Small intestine (tissue), 7 donors: ENCODE measurements at regions not wholly inside any gene's neighbourhood (a gene's known extent, or its start where the extent isn't known, plus 50 kb on each side); places are given as distances from the start of the nearest gene placed in this dataset.

Experiments used
- DNase-seq, 2 donors: peaks; one replicate each; pipeline versions ENCODE4 v3.0.0 to v3.0.0-alpha.2; 2013
- FAIRE-seq: peaks from 2 replicates; lab custom pipeline; 2012; peaks lifted over from hg19 to GRCh38; lab: Jason Lieb, UNC
- H3K27ac ChIP-seq, 3 donors: one replicate each; pipeline ENCODE4 v1.5.1; 2013; ENCODE audit warnings: low read length in 2 of 3, mild to moderate bottlenecking in 2 of 3, control low read depth in 1 of 3, inconsistent platforms in 1 of 3, low read depth in 1 of 3, moderate library complexity in 1 of 3
- H3K27me3 ChIP-seq, 3 donors: one replicate each; pipeline ENCODE4 v1.6.1; 2013; ENCODE audit warnings: low read length in 3 of 3, inconsistent platforms in 1 of 3; ENCODE audit not compliant: control insufficient read depth in 3 of 3, insufficient read depth in 3 of 3
- H3K36me3 ChIP-seq, 3 donors: one replicate each; pipeline ENCODE4 v1.6.1; 2013; ENCODE audit warnings: low read length in 3 of 3, inconsistent platforms in 1 of 3, low read depth in 1 of 3, mild to moderate bottlenecking in 1 of 3, moderate library complexity in 1 of 3; ENCODE audit not compliant: control insufficient read depth in 3 of 3, insufficient read depth in 2 of 3
- H3K4me1 ChIP-seq, 3 donors: one replicate each; pipeline ENCODE4 v1.6.1; 2013; ENCODE audit warnings: low read length in 2 of 3, inconsistent platforms in 1 of 3, low read depth in 1 of 3, mild to moderate bottlenecking in 1 of 3, moderate library complexity in 1 of 3; ENCODE audit not compliant: control insufficient read depth in 3 of 3, insufficient read depth in 2 of 3
- H3K4me3 ChIP-seq, 3 donors: one replicate each; pipeline ENCODE4 v1.5.1; 2013; ENCODE audit warnings: low read length in 3 of 3, control low read depth in 1 of 3, inconsistent platforms in 1 of 3, low read depth in 1 of 3, mild to moderate bottlenecking in 1 of 3, moderate library complexity in 1 of 3
- H3K9me3 ChIP-seq, 2 donors: one replicate each; pipeline ENCODE4 v1.6.1; 2013; ENCODE audit warnings: low read depth in 1 of 2, low read length in 1 of 2; ENCODE audit not compliant: control insufficient read depth in 2 of 2, insufficient read depth in 1 of 2
- WGBS, 3 donors: extraction: QIAGEN DNeasy Blood & Tissue Kit; methylation state at CpG; one replicate each; pipeline ENCODE4 v1.1.7; 2013; 5-methylcytosine and 5-hydroxymethylcytosine counted together
- donor health status: healthy with polysubstance abuse.
- donor health status: control.
- donor health status: control.
- donor health status: Bipolar disorder and iron deficiency.
- donor health status: healthy.

DNA sequence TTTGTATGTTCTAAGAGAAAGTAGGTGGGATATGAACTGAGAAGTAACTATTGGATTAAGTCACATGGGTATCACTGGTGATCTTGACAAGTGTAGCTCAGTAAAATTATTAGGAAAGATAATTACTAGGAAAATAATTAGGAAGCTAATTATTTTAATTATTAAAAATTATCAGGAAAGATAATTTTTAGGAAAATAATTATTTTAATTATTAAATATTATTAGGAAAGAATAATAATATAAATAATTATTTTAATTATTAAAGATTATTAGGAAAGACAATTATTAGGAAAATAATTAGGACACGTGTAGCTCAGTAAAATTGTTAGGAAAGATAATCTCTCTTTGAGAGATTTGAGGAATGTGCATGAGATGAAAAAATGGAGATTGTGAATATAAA is 623.4 kb upstream of the PIK3C3 start:
- DNase-seq (no peak), FAIRE-seq (peak; percentile 85)
- Histone ChIP-seq H3K36me3 (no peaks in the 10 kb centered on the region), H3K4me1 (no peaks in the 10 kb centered on the region), H3K9me3 (no peaks in the 10 kb centered on the region), H3K27ac (no peak overlapping the region), H3K27me3 (no peaks in the 10 kb centered on the region), H3K4me3 (no peak overlapping the region)
- 71 to 85% (median 85%) methylated on average over 1 of the region's 1 CpG for WGBS, 3 donors

DNA sequence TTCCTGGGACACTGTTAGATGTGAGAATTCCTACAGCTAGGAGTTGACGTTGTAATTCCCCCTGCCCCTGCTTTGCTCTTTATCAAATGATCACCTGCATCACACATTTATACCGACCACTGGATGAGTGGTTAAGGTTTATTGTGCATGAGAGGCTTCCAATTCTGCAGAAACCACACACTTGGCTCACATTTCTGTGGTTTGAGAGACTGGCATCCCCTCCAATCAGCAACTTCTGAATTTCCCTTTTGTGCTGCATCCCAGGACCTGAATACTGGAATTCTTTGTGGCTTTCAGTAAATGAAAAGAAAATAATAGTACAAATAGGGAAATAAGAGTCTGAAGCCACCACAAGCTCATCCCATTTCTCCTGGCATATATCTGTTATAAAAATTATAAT is 628.7 kb upstream of the PIK3C3 start:
- FAIRE-seq (no peak), DNase-seq (no peak)
- Histone ChIP-seq H3K9me3 (no peaks in the 10 kb centered on the region), H3K4me1 (peaks cover 0 to 2% (median 0%) of the 10 kb centered on the region in 3 donors), H3K27me3 (no peaks in the 10 kb centered on the region), H3K4me3 (no peak overlapping the region), H3K27ac (no peak overlapping the region), H3K36me3 (no peaks in the 10 kb centered on the region)
- 34 to 72% (median 51%) methylated on average over 2 of the region's 2 CpGs for WGBS, 3 donors

DNA sequence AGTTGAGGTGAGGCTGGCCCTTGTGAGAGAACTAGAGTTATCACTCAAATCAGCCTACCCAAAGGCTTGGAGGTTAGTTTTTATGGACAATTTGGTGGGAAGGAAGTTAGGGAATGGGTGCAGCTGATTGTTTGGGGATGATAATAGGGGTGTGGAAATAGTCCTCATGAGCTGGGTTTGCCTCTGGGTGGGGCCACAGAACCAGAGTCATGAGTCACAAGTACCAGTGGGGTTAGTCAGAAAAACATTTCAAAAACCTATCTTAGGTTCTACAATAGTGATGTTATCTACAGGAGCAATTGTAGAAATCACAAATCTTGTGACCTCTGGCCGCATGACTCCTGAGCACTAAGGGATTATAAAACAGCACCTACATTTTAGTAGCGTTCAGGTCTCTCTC is 630.1 kb upstream of the PIK3C3 start:
- WGBS, 3 donors, result 60 to 81% (median 71%) methylated on average over 2 of the region's 2 CpGs
- Histone ChIP-seq H3K9me3 (no peaks in the 10 kb centered on the region), H3K27me3 (no peaks in the 10 kb centered on the region), H3K4me3 (no peak overlapping the region), H3K36me3 (no peaks in the 10 kb centered on the region), H3K27ac (no peak overlapping the region), H3K4me1 (peaks cover 0 to 2% (median 0%) of the 10 kb centered on the region in 3 donors)
- FAIRE-seq (no peak), DNase-seq (no peak)

DNA sequence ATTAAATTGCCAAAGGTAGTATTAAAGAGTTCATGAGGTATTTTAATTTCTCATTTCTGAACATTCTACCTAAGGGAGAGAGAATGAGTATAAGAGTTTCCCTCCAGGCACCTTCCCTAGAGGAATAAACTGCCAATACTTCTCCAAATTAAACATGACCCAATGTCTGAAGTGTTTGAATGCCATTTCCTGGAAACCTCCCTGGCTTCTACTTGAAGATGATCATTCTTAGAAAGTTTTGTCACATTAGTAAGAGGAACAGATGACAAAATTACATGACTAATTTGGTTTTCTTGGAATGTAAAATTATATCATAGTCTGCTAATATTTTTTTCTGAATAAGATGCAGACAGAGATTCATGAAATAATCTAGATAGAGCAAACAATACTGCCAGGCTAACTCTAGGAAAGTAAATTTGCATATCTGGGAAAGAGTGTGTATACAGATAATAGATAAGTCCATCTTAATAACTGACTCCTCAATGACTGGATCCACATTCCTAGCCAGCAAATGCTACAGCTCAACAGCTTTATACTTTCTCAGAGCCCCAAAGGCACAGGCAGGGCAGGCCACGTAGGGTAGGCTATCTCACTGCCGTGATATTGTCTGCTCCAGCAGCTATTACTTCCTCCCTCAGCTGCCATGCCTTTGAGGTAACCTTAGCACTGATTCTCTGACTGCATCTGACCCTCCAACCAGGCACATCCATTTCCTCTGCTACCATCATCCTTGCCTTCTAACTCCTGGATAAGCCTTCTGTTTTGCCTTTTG is 630.8 kb upstream of the PIK3C3 start:
- FAIRE-seq (no peak), DNase-seq (no peak)
- no peak overlapping the region for H3K4me3 ChIP-seq
- H3K36me3 ChIP-seq, result no peaks in the 10 kb centered on the region
- no peaks in the 10 kb centered on the region for H3K27me3 ChIP-seq
- no peak overlapping the region for H3K27ac ChIP-seq
- peaks cover 0 to 2% (median 0%) of the 10 kb centered on the region in 3 donors for H3K4me1 ChIP-seq
- 41 to 75% (median 48%) methylated on average over 2 of the region's 2 CpGs for WGBS, 3 donors
- H3K9me3 ChIP-seq, result no peaks in the 10 kb centered on the region

DNA sequence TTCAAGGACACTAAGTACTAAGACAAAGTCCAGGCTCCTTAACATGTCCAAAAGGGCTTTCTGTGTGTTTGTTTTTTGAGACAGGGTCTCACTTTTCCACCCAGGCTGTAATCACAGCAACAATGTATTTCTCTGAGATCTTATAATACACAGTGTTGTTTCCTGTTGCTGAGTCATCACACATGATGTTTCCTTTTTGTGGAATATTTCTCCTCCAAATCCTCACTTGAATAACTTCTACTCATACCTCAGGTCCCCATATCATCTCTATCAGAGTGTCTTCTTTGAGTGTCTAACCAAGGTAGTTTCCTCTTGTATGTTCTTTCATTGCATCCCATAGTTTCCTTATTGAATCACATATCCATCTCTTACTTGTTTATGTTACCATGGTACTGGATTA is 632.0 kb upstream of the PIK3C3 start:
- no peaks in the 10 kb centered on the region for H3K9me3 ChIP-seq
- H3K36me3 ChIP-seq, result no peaks in the 10 kb centered on the region
- no peak overlapping the region for H3K4me3 ChIP-seq
- H3K4me1 ChIP-seq, result peaks cover 0 to 2% (median 0%) of the 10 kb centered on the region in 3 donors
- no peak overlapping the region for H3K27ac ChIP-seq
- no peaks in the 10 kb centered on the region for H3K27me3 ChIP-seq
- DNase-seq (peak in 1 of 2 donors; percentile 6), FAIRE-seq (no peak)

DNA sequence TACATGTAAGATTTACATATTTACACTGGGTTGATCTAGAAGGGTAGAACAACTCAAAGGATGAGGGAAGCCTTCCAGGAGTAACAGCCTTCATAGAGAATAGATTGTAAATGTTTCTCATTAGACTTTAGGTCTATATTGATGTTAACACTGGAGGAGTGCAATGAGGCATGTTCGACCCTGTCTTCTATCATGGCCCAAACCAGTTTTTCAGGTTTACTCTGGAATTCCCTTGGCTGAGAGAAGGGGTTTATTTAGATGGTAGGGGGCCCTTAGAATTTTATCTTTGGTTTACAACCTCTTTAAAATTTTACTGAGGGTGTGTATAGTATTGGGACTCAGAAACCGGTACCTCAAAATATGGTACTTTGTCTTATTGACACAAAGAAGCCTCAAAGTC is 634.9 kb upstream of the PIK3C3 start:
- peak in 1 of 2 donors; percentile 57 for DNase-seq
- Histone ChIP-seq H3K27me3 (no peaks in the 10 kb centered on the region), H3K4me3 (no peak overlapping the region), H3K4me1 (peaks cover 0 to 2% (median 0%) of the 10 kb centered on the region in 3 donors), H3K36me3 (no peaks in the 10 kb centered on the region), H3K27ac (no peak overlapping the region), H3K9me3 (peaks cover 0 to 12% of the 10 kb centered on the region in 2 donors)
- 13 to 57% (median 24%) methylated on average over 2 of the region's 2 CpGs for WGBS, 3 donors
- FAIRE-seq, result no peak

DNA sequence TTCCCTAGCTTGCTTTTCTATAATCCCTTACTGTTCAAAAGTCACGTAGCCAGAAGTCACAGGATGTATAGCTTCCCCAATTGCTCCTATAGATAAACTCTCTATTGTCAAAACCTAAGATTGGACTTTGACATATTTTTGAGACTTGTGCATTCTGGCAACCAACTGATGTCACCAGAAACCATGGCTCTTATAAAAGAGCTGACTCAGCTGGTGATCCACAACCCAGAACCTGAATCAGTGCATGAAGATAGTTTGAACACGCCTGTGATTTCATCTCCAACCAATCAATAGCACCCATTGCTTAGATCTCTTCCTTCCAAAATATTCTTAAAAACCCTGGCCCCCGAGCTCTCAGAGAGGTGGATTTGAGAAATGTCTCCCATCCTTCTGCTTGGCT is 639.9 kb upstream of the PIK3C3 start:
- Histone ChIP-seq H3K4me3 (no peak overlapping the region), H3K36me3 (no peaks in the 10 kb centered on the region), H3K9me3 (peaks cover 2 to 12% of the 10 kb centered on the region in 2 donors), H3K27me3 (no peaks in the 10 kb centered on the region), H3K4me1 (no peaks in the 10 kb centered on the region), H3K27ac (no peak overlapping the region)
- DNase-seq (no peak), FAIRE-seq (no peak)
- 53 to 67% (median 63%) methylated on average over 3 of the region's 3 CpGs for WGBS, 3 donors

DNA sequence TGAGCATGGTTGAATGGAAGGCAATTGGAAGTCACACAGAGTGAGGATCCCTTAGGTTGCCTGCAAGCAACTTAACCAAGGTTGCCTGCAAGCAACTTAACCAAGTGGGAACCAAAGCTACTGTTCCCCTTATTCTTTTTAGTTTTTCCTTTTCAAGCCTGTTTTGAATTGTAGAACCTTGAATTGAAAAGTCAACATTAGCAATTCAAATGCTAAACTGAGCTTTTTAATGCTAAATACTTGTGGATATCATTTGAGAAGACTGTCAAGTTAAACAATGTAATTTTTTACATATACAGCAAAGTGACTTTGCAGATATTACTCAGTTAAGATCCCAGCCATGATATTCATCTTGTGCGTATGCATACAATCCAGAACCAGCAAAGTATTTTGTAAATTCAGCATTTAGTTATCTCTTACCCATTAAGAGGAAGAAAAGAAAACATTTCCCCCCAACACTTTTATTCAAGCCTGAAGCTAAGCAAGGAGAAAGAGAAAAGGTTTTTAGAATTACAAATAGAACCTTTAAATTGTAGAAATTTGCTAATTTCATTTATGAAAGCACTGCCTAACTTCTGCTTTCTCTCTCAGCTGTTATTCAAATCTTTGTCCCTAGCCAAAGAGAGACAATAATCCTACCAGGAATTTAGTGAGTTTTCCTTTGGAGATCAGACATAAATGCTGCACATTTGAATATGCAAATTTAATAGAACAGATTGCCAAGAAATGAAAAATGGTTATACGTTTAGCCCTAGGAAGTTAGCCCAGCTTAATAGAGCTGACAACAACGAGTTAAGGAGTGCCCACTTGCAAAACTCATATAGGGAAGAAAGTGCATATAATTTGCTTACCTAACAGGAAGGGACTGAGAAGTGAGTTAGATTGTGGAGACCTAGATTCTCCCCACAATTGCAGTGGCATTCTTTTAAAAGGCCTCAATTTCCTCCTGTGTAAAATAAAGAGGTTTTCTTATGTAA is 643.2 kb upstream of the PIK3C3 start:
- 55 to 66% (median 58%) methylated on average over 3 of the region's 3 CpGs for WGBS, 3 donors
- FAIRE-seq (no peak), DNase-seq (no peak)
- no peaks in the 10 kb centered on the region for H3K4me1 ChIP-seq
- H3K4me3 ChIP-seq, result no peak overlapping the region
- no peaks in the 10 kb centered on the region for H3K27me3 ChIP-seq
- no peak overlapping the region for H3K27ac ChIP-seq
- peaks cover 2 to 8% of the 10 kb centered on the region in 2 donors for H3K9me3 ChIP-seq
- no peaks in the 10 kb centered on the region for H3K36me3 ChIP-seq
